Tibial nerve (tissue), 4 donors: ENCODE measurements at regions not wholly inside any gene's neighbourhood (a gene's known extent, or its start where the extent isn't known, plus 50 kb on each side); places are given as distances from the start of the nearest gene placed in this dataset.

Experiments
- CTCF ChIP-seq, 5 experiments: fragments of 200-600 bp in 3 of 5; fragments of 450-650 bp in 2 of 5; sonication (generic) in 3 of 5; IDR thresholded peaks; one replicate each; pipeline ENCODE4 v1.5.1; 2016 to 2019; ENCODE audit warnings: antibody characterized with exemption in 5 of 5, mild to moderate bottlenecking in 3 of 5, moderate library complexity in 2 of 5
- EP300 ChIP-seq, 2 donors: sonication (generic); formaldehyde crosslinking; IDR thresholded peaks; one replicate each; pipeline ENCODE4 v1.6.1; 2017; ENCODE audit warnings: antibody characterized with exemption in 2 of 2, mild to moderate bottlenecking in 1 of 2
- POLR2A ChIP-seq, 2 donors: fragments of 450-650 bp; IDR thresholded peaks; one replicate each; pipeline ENCODE4 v1.6.1; 2017; ENCODE audit warnings: antibody characterized with exemption in 2 of 2, mild to moderate bottlenecking in 2 of 2, moderate library complexity in 2 of 2

- no peak for TF ChIP-seq CTCF (IDR thresholded peaks at IDR 0.05)
- no peak for TF ChIP-seq POLR2A (IDR thresholded peaks at IDR 0.05)
- no peak for TF ChIP-seq EP300 (IDR thresholded peaks at IDR 0.05)
Observed at GRCh38 chr7:22944022-22944421, 69.9 kb downstream of the HYCC1 start.
